GM03348 (cell line): ENCODE measurements at regions not wholly inside any gene's neighbourhood (a gene's known extent, or its start where the extent isn't known, plus 50 kb on each side); places are given as distances from the start of the nearest gene placed in this dataset.

Source experiments
- DNase-seq: peaks from one replicate; pipeline ENCODE4 v3.0.0; 2012; ENCODE audit warnings: low spot score

- DNase-seq, result no peak
These were observed 50.8 kb upstream of the TSHZ2 start for GRCh38 chr20:52921340-52921739.

GRCh38 chr20:52918311-52918710, 53.8 kb upstream of the TSHZ2 start:
- no peak for DNase-seq

- DNase-seq, result no peak
These were observed 56.6 kb upstream of the TSHZ2 start for GRCh38 chr20:52915564-52915963.

- DNase-seq, result no peak
These were observed 57.3 kb upstream of the TSHZ2 start for GRCh38 chr20:52914870-52915269.

- DNase-seq, result peak; percentile 10
These were observed 58.3 kb upstream of the TSHZ2 start for GRCh38 chr20:52913650-52914387.

DNA sequence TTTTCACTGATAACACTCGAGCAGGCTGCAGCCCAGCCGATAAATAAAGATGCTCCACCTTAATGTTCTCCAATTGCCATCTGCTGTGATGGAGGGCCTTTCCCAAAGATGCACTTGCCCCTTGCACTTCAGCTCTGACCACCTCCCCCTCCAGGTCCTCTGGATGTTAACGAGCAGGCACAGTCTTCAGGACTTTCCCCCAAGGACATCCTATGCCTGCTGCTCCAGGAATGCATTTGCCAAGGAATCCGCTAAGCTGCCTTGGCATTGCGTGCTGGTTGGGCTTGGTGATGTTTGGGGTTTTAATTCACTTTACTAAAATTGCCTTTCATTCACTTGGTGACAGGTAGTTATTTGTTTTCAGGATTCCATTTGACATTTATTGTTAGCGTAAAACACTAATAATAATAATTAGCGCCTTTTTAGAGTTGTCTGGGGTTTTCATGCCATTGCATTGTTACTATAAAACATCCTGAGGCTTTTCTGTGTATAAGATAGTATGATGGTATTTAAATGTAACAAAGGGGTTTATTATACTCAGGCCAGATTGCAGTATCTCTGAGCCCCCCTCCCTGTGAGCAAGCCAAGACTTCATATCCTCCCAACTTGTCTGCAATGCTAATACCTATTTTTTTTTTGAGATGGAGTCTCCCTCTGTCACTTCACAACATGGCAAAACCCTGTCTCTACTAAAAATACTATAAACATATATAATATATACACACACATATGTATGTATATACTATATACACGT, 66.7 kb upstream of the TSHZ2 start:
- DNase-seq, result no peak

GRCh38 chr20:52904837-52905236, 67.3 kb upstream of the TSHZ2 start:
- no peak for DNase-seq

GRCh38 chr20:52899041-52899608, 73.0 kb upstream of the TSHZ2 start:
- no peak for DNase-seq

GRCh38 chr20:52896348-52896747, 75.8 kb upstream of the TSHZ2 start:
- no peak for DNase-seq

- no peak for DNase-seq
These were observed 76.5 kb upstream of the TSHZ2 start for GRCh38 chr20:52895701-52896100.

- no peak for DNase-seq
These were observed 76.9 kb upstream of the TSHZ2 start for GRCh38 chr20:52895235-52895634.

DNA sequence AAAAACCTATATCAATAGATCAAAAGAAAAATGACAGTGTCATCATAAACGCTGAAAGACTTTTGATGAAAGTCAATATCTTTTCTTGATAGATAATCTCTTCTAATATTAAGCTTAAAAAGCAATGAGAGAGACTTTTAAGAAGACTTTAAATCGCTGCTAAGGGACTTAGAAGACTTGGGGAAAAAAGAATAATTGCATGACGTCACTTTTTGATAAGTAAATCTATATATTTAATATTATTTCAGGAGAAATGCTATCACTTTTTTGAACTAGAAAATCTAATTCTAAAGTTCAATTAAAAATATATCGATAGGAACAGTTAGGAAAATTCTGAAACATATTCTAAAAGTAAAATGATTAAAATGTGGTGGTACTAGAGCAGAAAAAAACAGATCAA, 78.7 kb upstream of the TSHZ2 start:
- DNase-seq, result no peak

- DNase-seq, result no peak
These were observed 80.1 kb upstream of the TSHZ2 start for GRCh38 chr20:52892023-52892422.

GRCh38 chr20:52890130-52890529, 82.0 kb upstream of the TSHZ2 start:
- no peak for DNase-seq

DNA sequence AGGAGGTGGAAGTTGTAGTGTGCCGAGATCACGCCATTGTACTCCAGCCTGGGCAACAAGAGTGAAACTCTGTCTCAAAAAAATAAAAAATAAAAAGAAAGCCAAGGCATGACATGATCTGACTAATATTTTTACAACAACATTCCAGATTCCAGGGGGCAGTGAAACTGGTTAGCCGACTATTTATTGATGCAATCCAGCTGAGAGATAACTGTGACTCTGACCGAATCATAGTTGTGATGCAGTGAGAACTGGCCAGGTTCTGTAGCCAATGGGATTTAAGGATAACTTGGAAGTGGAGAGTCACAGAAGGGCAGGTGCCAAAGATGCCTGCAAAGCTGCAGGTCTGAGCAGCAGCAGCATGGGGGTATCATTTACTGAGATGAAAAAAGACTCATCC, 82.9 kb upstream of the TSHZ2 start:
- DNase-seq, result peak; percentile 76

DNA sequence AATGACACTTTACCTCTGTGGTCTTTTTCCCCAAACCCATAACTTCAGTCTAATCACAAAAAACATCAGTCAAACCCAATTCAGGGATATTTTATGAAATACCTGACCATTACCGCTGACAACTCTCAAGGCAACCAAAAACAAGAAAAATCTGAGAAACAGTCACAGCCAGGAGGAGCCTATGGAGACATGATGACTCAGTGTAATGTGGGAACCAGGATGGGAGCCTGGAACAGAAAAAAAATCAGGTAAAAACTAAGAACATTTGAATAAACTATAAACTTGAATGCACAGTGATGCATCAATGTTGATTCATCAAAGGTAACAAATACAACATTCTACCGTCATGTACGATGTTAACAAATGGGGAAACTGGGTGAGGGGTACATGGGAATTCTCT, 84.1 kb upstream of the TSHZ2 start:
- DNase-seq, result no peak

GRCh38 chr20:52880997-52881396, 91.2 kb upstream of the TSHZ2 start:
- DNase-seq, result no peak

DNA sequence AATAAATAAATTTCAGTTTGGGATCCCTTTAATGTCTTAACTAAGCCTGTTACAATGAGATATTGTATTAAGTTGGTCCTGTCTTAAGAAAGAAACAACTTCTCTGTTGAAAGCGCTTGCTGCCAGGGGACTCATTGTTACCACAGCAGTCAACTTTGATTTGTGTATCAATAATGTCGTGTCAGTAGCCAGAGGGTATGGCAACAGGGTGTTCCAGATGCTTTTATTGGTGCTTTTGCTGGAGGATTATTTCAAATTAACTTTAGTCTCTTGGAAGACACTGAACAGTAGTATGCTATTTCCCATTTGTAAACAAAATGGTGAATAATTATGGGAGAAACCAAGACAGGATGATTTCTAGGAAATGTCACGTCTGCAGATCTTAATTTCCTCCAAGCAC, 91.9 kb upstream of the TSHZ2 start:
- no peak for DNase-seq

GRCh38 chr20:52874241-52874640, 97.9 kb upstream of the TSHZ2 start:
- no peak for DNase-seq

DNA sequence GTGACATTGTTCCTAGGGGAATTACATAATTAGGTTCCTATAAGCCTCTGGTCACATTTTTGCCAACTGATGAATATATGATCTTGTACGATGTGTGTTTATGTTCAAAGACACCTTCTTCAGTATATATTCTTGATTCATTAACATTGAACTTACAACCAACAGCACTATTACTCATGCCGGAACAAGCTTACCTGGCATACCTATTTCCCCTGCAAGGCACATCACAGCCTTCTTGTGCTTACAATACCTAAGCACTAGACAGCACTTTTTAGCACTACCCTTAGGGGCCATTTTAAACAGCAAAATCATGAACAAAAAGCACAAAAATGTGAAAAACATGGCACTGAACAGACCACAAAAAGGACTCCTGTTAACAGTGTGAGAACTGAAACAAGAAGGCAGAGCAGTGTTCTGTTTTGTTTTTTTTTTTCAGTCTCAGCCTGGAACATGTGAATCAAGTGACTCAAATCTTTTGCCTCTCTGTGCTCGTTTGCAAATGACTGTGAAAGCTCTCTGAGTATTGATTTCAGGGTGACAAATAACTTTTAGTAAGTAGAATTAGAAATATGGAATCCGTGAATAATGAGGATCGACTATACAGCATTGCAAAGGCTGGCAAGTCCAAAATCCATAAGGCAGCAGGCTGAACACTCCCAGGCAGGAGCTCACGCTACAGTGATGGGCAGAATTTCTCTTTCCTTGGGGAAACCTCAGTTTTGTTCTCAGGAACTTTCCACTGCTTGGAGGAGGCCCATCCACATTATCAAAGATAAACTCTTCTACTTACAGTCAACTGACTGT, 102.3 kb upstream of the TSHZ2 start:
- DNase-seq, result no peak

DNA sequence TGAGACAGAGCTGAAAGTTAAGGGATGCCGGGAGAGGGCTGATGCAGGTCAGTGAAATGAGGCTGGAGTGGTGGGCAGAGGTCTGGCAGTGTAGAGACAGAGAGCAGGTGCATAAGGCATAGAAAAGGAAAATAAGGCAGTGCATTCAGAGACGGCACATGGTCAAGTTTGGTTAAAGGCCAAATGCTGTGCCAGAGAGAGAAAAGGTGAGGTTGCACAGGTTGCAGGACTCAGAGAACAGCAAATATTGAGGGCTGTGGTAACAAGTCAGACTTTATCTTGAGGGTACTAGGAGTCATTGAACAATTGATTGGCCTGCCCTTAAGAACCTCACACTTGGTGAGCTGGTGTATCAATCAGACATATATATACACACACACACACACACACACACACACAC, 102.9 kb upstream of the TSHZ2 start:
- DNase-seq, result no peak

- DNase-seq, result no peak
These were observed 104.9 kb upstream of the TSHZ2 start for GRCh38 chr20:52867305-52867704.
